SH-SY5Y (cell line): ENCODE measurements at regions not wholly inside any gene's neighbourhood (a gene's known extent, or its start where the extent isn't known, plus 50 kb on each side); places are given as distances from the start of the nearest gene placed in this dataset.

Source experiments
- GATA2 ChIP-seq: IDR thresholded peaks from 2 replicates; pipeline ENCODE4 v1.6.1; 2011; ENCODE audit warnings: mild to moderate bottlenecking, low read depth, low read length
- GATA3 ChIP-seq: IDR thresholded peaks from 2 replicates; pipeline ENCODE4 v1.6.1; 2011; ENCODE audit warnings: low read depth, mild to moderate bottlenecking, low read length, moderate library complexity

GRCh38 chr15:31567861-31568260 lies 241.2 kb downstream of the KLF13 start:
- TF ChIP-seq GATA3 (no peak), GATA2 (no peak)
